ENCODE measurements at regions not wholly inside any gene's neighbourhood (a gene's known extent, or its start where the extent isn't known, plus 50 kb on each side); places are given as distances from the start of the nearest gene placed in this dataset.

GRCh38 chr7:25427721-25428120 is 199.4 kb upstream of the NPVF start:
- TF ChIP-seq CTCF (IDR thresholded peaks at IDR 0.05) (no peak), POLR2A (IDR thresholded peaks at IDR 0.05) (no peak)

Measured in testis (tissue), 2 donors.